ENCODE measurements at regions not wholly inside any gene's neighbourhood (a gene's known extent, or its start where the extent isn't known, plus 50 kb on each side); places are given as distances from the start of the nearest gene placed in this dataset.

- no peak for DNase-seq (ENCODE audit: low read depth)
- H3K4me3 ChIP-seq (ENCODE audit: low read depth, low read length), result no peak overlapping the region
These were observed 75.1 kb upstream of the RANBP6 start for GRCh38 chr9:6090277-6091210.

GRCh38 chr9:6089300-6089699, 73.9 kb upstream of the RANBP6 start:
- no peak overlapping the region for H3K4me3 ChIP-seq (ENCODE audit: low read depth, low read length)
- TF ChIP-seq CTCF (IDR thresholded peaks at IDR 0.05; ENCODE audit: low read depth, low read length, missing control alignments), result no peak
- DNase-seq (ENCODE audit: low read depth), result no peak

More at GRCh38 chr9:6090277-6091210, 75.1 kb upstream of the RANBP6 start:
- TF ChIP-seq CTCF (IDR thresholded peaks at IDR 0.05; ENCODE audit: low read depth, low read length, missing control alignments), result no peak

GRCh38 chr9:6086006-6086655, 70.7 kb upstream of the RANBP6 start:
- TF ChIP-seq CTCF (IDR thresholded peaks at IDR 0.05; ENCODE audit: low read depth, low read length, missing control alignments), result no peak
- H3K4me3 ChIP-seq (ENCODE audit: low read depth, low read length), result no peak overlapping the region
- no peak for DNase-seq (ENCODE audit: low read depth)

- no peak for TF ChIP-seq CTCF (IDR thresholded peaks at IDR 0.05; ENCODE audit: low read depth, low read length, missing control alignments)
- peak; percentile 57 for DNase-seq (ENCODE audit: low read depth)
- peak overlapping the region; percentile 38 for H3K4me3 ChIP-seq (ENCODE audit: low read depth, low read length)
These were observed 64.8 kb upstream of the RANBP6 start for GRCh38 chr9:6080154-6080716.

- no peak for DNase-seq (ENCODE audit: low read depth)
- TF ChIP-seq CTCF (IDR thresholded peaks at IDR 0.05; ENCODE audit: low read depth, low read length, missing control alignments), result no peak
- H3K4me3 ChIP-seq (ENCODE audit: low read depth, low read length), result no peak overlapping the region
These were observed 64.0 kb upstream of the RANBP6 start for GRCh38 chr9:6079386-6079785.

- DNase-seq (ENCODE audit: low read depth), result no peak
- no peak for TF ChIP-seq CTCF (IDR thresholded peaks at IDR 0.05; ENCODE audit: low read depth, low read length, missing control alignments)
- no peak overlapping the region for H3K4me3 ChIP-seq (ENCODE audit: low read depth, low read length)
These were observed 63.1 kb upstream of the RANBP6 start for GRCh38 chr9:6078382-6079105.

All from GM12864 (cell line).